RKO (cell line): ENCODE measurements at regions not wholly inside any gene's neighbourhood (a gene's known extent, or its start where the extent isn't known, plus 50 kb on each side); places are given as distances from the start of the nearest gene placed in this dataset.

Source experiments
- DNase-seq: peaks from one replicate; pipeline ENCODE4 v3.0.0-alpha.2; 2016; ENCODE audit warnings: low spot score

GRCh38 chr7:33814936-33815335 is 90.4 kb upstream of the BMPER start:
- DNase-seq: no peak

GRCh38 chr7:33815336-33815735 is 90.0 kb upstream of the BMPER start:
- no peak for DNase-seq

- DNase-seq: no peak
These were observed 89.2 kb upstream of the BMPER start for GRCh38 chr7:33816106-33816505.

GRCh38 chr7:33819658-33820057 is 85.7 kb upstream of the BMPER start:
- DNase-seq: no peak

GRCh38 chr7:33820206-33820605 is 85.1 kb upstream of the BMPER start:
- no peak for DNase-seq

- no peak for DNase-seq
These were observed 83.4 kb upstream of the BMPER start for GRCh38 chr7:33821970-33822369.

- no peak for DNase-seq
These were observed 81.4 kb upstream of the BMPER start for GRCh38 chr7:33823913-33824312.

- DNase-seq: no peak
These were observed 80.4 kb upstream of the BMPER start for GRCh38 chr7:33824911-33825459.

GRCh38 chr7:33825644-33826043 is 79.7 kb upstream of the BMPER start:
- DNase-seq: no peak

- no peak for DNase-seq
These were observed 75.8 kb upstream of the BMPER start for GRCh38 chr7:33829536-33829935.

GRCh38 chr7:33831389-33832141 is 73.8 kb upstream of the BMPER start:
- no peak for DNase-seq

GRCh38 chr7:33832271-33832721 is 73.0 kb upstream of the BMPER start:
- DNase-seq: no peak

GRCh38 chr7:33836797-33837355 is 68.5 kb upstream of the BMPER start:
- no peak for DNase-seq

- no peak for DNase-seq
These were observed 67.9 kb upstream of the BMPER start for GRCh38 chr7:33837356-33837851.

- no peak for DNase-seq
These were observed 64.3 kb upstream of the BMPER start for GRCh38 chr7:33841031-33841430.

- no peak for DNase-seq
These were observed 63.6 kb upstream of the BMPER start for GRCh38 chr7:33841705-33842129.

GRCh38 chr7:33842150-33842549 is 63.2 kb upstream of the BMPER start:
- DNase-seq: no peak

GRCh38 chr7:33845991-33846509 is 59.3 kb upstream of the BMPER start:
- no peak for DNase-seq

GRCh38 chr7:33849004-33849403 is 56.3 kb upstream of the BMPER start:
- no peak for DNase-seq

GRCh38 chr7:33849971-33850559 is 55.3 kb upstream of the BMPER start:
- DNase-seq: no peak

- DNase-seq: no peak
These were observed 54.6 kb upstream of the BMPER start for GRCh38 chr7:33850768-33851167.

- DNase-seq: no peak
These were observed 52.5 kb upstream of the BMPER start for GRCh38 chr7:33852838-33853237.
